Thoracic aorta (tissue), 2 donors: ENCODE measurements at regions not wholly inside any gene's neighbourhood (a gene's known extent, or its start where the extent isn't known, plus 50 kb on each side); places are given as distances from the start of the nearest gene placed in this dataset.

Experiments used
- ATAC-seq: fragments of 150-250 bp; one replicate; pipeline ENCODE4 v1.8.0; 2017; ENCODE audit warnings: low read depth; ENCODE audit not compliant: insufficient number of reproducible peaks, low FRiP score
- DNase-seq: peaks from one replicate; pipeline ENCODE4 v3.0.0-alpha.2; 2020; ENCODE audit warnings: low spot score
- H3K27ac ChIP-seq, 2 donors: fragments of 200-600 bp; sonication (generic); 1 replicate in 1 of 2; 2 replicates in 1 of 2; pipeline ENCODE4 v1.5.1; 2016; ENCODE audit warnings: mild to moderate bottlenecking in 2 of 2, moderate library complexity in 2 of 2
- H3K27me3 ChIP-seq: fragments of 200-600 bp; sonication (generic); replicated peaks from 2 replicates; pipeline ENCODE4 v1.6.0; 2016; ENCODE audit warnings: mild to moderate bottlenecking; ENCODE audit not compliant: insufficient read depth
- H3K36me3 ChIP-seq: fragments of 200-600 bp; sonication (generic); one replicate; pipeline ENCODE4 v1.5.1; 2016
- H3K4me1 ChIP-seq, 2 donors: fragments of 200-600 bp; sonication (generic); 1 replicate in 1 of 2; 2 replicates in 1 of 2; pipeline versions ENCODE4 v1.5.1 to v1.6.0; 2016; ENCODE audit warnings: low read depth in 2 of 2, mild to moderate bottlenecking in 1 of 2; ENCODE audit not compliant: control insufficient read depth in 1 of 2
- H3K4me3 ChIP-seq: fragments of 200-600 bp; sonication (generic); 2 replicates; pipeline ENCODE4 v1.5.1; 2016; ENCODE audit warnings: mild to moderate bottlenecking
- H3K9me3 ChIP-seq: fragments of 200-600 bp; sonication (generic); 2 replicates; pipeline ENCODE4 v1.5.1; 2016
- TF ChIP-seq, protein P1 (sequence below): fragments of 200-600 bp; sonication (generic); IDR thresholded peaks from one replicate; pipeline ENCODE4 v1.5.1; 2019; ENCODE audit warnings: antibody characterized with exemption

DNA sequence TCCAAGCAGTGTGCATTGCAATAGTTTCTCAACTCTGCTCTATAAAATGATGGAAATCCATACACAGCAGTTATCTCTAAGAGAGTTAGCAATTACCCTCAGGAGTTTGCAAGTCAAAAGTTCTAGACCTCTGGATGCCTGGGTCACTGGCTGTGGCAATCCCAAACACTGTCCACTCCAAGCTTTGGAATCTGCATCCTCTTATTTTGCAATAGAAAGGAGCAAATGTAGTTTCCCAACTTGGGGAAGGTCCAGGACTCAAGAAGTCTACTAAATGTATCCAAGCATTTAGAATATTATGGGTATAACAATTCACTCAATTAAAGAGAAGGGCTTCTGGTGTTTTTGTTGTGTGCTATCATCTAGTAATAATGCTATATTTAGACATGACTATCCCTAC, 131.3 kb upstream of the NRP1 start:
- Histone ChIP-seq H3K36me3 (no peaks in the 10 kb centered on the region), H3K9me3 (no peaks in the 10 kb centered on the region), H3K4me1 (peaks cover 9 to 14% of the 10 kb centered on the region in 2 donors), H3K27me3 (no peaks in the 10 kb centered on the region), H3K27ac (no peak overlapping the region), H3K4me3 (no peak overlapping the region)
- DNase-seq: no peak
- TF ChIP-seq, protein P1, sequence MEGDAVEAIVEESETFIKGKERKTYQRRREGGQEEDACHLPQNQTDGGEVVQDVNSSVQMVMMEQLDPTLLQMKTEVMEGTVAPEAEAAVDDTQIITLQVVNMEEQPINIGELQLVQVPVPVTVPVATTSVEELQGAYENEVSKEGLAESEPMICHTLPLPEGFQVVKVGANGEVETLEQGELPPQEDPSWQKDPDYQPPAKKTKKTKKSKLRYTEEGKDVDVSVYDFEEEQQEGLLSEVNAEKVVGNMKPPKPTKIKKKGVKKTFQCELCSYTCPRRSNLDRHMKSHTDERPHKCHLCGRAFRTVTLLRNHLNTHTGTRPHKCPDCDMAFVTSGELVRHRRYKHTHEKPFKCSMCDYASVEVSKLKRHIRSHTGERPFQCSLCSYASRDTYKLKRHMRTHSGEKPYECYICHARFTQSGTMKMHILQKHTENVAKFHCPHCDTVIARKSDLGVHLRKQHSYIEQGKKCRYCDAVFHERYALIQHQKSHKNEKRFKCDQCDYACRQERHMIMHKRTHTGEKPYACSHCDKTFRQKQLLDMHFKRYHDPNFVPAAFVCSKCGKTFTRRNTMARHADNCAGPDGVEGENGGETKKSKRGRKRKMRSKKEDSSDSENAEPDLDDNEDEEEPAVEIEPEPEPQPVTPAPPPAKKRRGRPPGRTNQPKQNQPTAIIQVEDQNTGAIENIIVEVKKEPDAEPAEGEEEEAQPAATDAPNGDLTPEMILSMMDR: no peak
- no peak for ATAC-seq

GRCh38 chr10:33463011-33463410, 128.5 kb upstream of the NRP1 start:
- no peaks in the 10 kb centered on the region for H3K36me3 ChIP-seq
- no peaks in the 10 kb centered on the region for H3K27me3 ChIP-seq
- no peak overlapping the region for H3K27ac ChIP-seq
- no peaks in the 10 kb centered on the region for H3K9me3 ChIP-seq
- TF ChIP-seq, protein P1: no peak
- ATAC-seq: no peak
- H3K4me1 ChIP-seq: peaks cover 19 to 31% of the 10 kb centered on the region in 2 donors
- H3K4me3 ChIP-seq: no peak overlapping the region
- DNase-seq: no peak

DNA sequence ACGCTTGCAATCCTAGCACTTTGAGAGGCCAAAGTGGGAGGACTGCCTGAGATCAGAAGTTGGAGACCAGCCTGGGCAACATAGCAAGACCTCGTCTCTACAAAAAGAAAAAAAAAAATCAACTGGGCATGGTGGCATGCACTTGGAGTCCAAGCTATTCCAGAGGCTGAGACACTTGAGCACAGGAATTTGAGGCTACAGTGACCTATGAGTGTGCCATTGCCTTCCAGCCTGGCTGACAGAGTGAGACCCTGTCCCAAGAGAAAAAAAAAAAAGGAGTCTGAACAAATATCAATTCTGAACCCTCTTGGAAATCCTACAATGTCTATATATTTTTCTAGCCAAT, 126.8 kb upstream of the NRP1 start:
- ATAC-seq (no peak), DNase-seq (no peak)
- H3K9me3 ChIP-seq: no peaks in the 10 kb centered on the region
- H3K27ac ChIP-seq: peak overlapping the region; percentile 24 to 83
- peaks cover 19 to 31% of the 10 kb centered on the region in 2 donors for H3K4me1 ChIP-seq
- TF ChIP-seq, protein P1: no peak
- no peaks in the 10 kb centered on the region for H3K27me3 ChIP-seq
- H3K36me3 ChIP-seq: no peaks in the 10 kb centered on the region
- no peak overlapping the region for H3K4me3 ChIP-seq

- TF ChIP-seq, protein P1: no peak
- Histone ChIP-seq H3K27ac (peak overlapping the region; percentile 24 to 83), H3K27me3 (no peaks in the 10 kb centered on the region), H3K36me3 (no peaks in the 10 kb centered on the region), H3K4me3 (no peak overlapping the region), H3K9me3 (no peaks in the 10 kb centered on the region), H3K4me1 (peaks cover 19 to 31% of the 10 kb centered on the region in 2 donors)
- DNase-seq (peak; percentile 33), ATAC-seq (peak; percentile 85)
Observed at GRCh38 chr10:33460505-33461294, 126.2 kb upstream of the NRP1 start.

GRCh38 chr10:33459602-33460001, 125.1 kb upstream of the NRP1 start:
- TF ChIP-seq, protein P1: no peak
- no peaks in the 10 kb centered on the region for H3K27me3 ChIP-seq
- no peak overlapping the region for H3K4me3 ChIP-seq
- no peak for ATAC-seq
- no peak for DNase-seq
- peak overlapping the region; percentile 24 to 83 for H3K27ac ChIP-seq
- peaks cover 19 to 31% of the 10 kb centered on the region in 2 donors for H3K4me1 ChIP-seq
- H3K36me3 ChIP-seq: no peaks in the 10 kb centered on the region
- no peaks in the 10 kb centered on the region for H3K9me3 ChIP-seq
